Smooth muscle cell (in vitro differentiated cells): ENCODE measurements at regions not wholly inside any gene's neighbourhood (a gene's known extent, or its start where the extent isn't known, plus 50 kb on each side); places are given as distances from the start of the nearest gene placed in this dataset.
"Not testable (repeated sequence)": the region's sequence is repeated elsewhere in the genome, so short reads cannot be mapped to it uniquely, and the experiment has no call there.

Source experiments
- DNase-seq: peaks from one replicate; lab custom pipeline; 2025; ENCODE audit not compliant: unreplicated experiment; lab: John Stamatoyannopoulos, UW
- H2AFZ ChIP-seq: fragments of 200-600 bp; sonication (generic); 2 replicates; pipeline ENCODE4 v1.6.0; 2016; ENCODE audit warnings: antibody characterized with exemption, low read depth, mild to moderate bottlenecking
- H3F3A ChIP-seq: fragments of 200-600 bp; sonication (generic); 2 replicates; pipeline ENCODE4 v1.6.0; 2017; ENCODE audit warnings: antibody characterized with exemption, low read depth
- H3K27ac ChIP-seq: fragments of 200-600 bp; sonication (generic); 2 replicates; pipeline ENCODE4 v1.5.1; 2016; ENCODE audit warnings: low read depth, mild to moderate bottlenecking
- H3K27me3 ChIP-seq: fragments of 200-600 bp; sonication (generic); 2 replicates; pipeline ENCODE4 v1.6.1; 2016; ENCODE audit warnings: low read depth, mild to moderate bottlenecking
- H3K36me3 ChIP-seq: fragments of 200-600 bp; sonication (generic); 2 replicates; pipeline ENCODE4 v1.5.1; 2016; ENCODE audit warnings: low read depth
- H3K4me1 ChIP-seq: fragments of 200-600 bp; sonication (generic); 2 replicates; pipeline ENCODE4 v1.5.1; 2016; ENCODE audit warnings: low read depth
- H3K4me2 ChIP-seq: fragments of 200-600 bp; sonication (generic); 2 replicates; pipeline ENCODE4 v1.6.0; 2016; ENCODE audit warnings: mild to moderate bottlenecking
- H3K4me3 ChIP-seq: fragments of 200-600 bp; sonication (generic); 2 replicates; pipeline ENCODE4 v1.5.1; 2016; ENCODE audit warnings: mild to moderate bottlenecking
- H3K79me2 ChIP-seq: fragments of 200-600 bp; sonication (generic); 2 replicates; pipeline ENCODE4 v1.6.0; 2016; ENCODE audit warnings: low read depth, mild to moderate bottlenecking
- H3K9ac ChIP-seq: fragments of 200-600 bp; sonication (generic); 2 replicates; pipeline ENCODE4 v1.6.0; 2016; ENCODE audit warnings: low read depth
- H3K9me3 ChIP-seq: fragments of 200-600 bp; sonication (generic); replicated peaks from 2 replicates; pipeline ENCODE4 v1.5.1; 2016; ENCODE audit warnings: low read depth
- H4K20me1 ChIP-seq: fragments of 200-600 bp; sonication (generic); 2 replicates; pipeline ENCODE4 v1.6.0; 2016; ENCODE audit warnings: low read depth
- CTCF ChIP-seq: fragments of 200-600 bp; sonication (generic); IDR thresholded peaks from 2 replicates; pipeline ENCODE4 v1.5.1; 2017; ENCODE audit warnings: borderline replicate concordance, mild to moderate bottlenecking, antibody characterized with exemption; ENCODE audit not compliant: insufficient read depth, poor library complexity, severe bottlenecking
- WGBS: methylation state at CpG from one replicate; pipeline ENCODE4 v1.1.7; 2016; ENCODE audit warnings: low lambda C conversion rate; 5-methylcytosine and 5-hydroxymethylcytosine counted together

GRCh38 chr22:49701380-49702067 lies 126.1 kb downstream of the BRD1 start:
- Histone ChIP-seq H3K9me3 (no peaks in the 10 kb centered on the region), H3K27ac (no peak overlapping the region), H3K79me2 (no peaks in the 10 kb centered on the region), H3F3A (no peaks in the 10 kb centered on the region), H2AFZ (no peak overlapping the region), H3K4me3 (no peak overlapping the region), H3K27me3 (no peaks in the 10 kb centered on the region), H3K4me2 (no peak overlapping the region), H4K20me1 (no peaks in the 10 kb centered on the region), H3K9ac (no peak overlapping the region), H3K4me1 (no peaks in the 10 kb centered on the region), H3K36me3 (no peaks in the 10 kb centered on the region)
- TF ChIP-seq CTCF, result peak; percentile 48
- 86% methylated on average over 6 of the region's 6 CpGs for WGBS
- no peak for DNase-seq

- H3K27ac ChIP-seq, result no peak overlapping the region
- H3K9me3 ChIP-seq, result no peaks in the 10 kb centered on the region
- no peaks in the 10 kb centered on the region for H3K4me1 ChIP-seq
- no peak overlapping the region for H3K9ac ChIP-seq
- no peaks in the 10 kb centered on the region for H4K20me1 ChIP-seq
- H3K4me2 ChIP-seq, result no peak overlapping the region
- no peaks in the 10 kb centered on the region for H3K79me2 ChIP-seq
- no peaks in the 10 kb centered on the region for H3K27me3 ChIP-seq
- TF ChIP-seq CTCF, result no peak
- H3F3A ChIP-seq, result no peaks in the 10 kb centered on the region
- no peak overlapping the region for H3K4me3 ChIP-seq
- WGBS, result 80% methylated on average over 12 of the region's 12 CpGs
- DNase-seq, result no peak
- H2AFZ ChIP-seq, result no peak overlapping the region
- no peaks in the 10 kb centered on the region for H3K36me3 ChIP-seq
Measured at GRCh38 chr22:49699928-49700498, 127.7 kb downstream of the BRD1 start.

- H3K27ac ChIP-seq, result no peak overlapping the region
- H3K27me3 ChIP-seq, result no peaks in the 10 kb centered on the region
- no peak for TF ChIP-seq CTCF
- H2AFZ ChIP-seq, result no peak overlapping the region
- H3K4me1 ChIP-seq, result no peaks in the 10 kb centered on the region
- no peaks in the 10 kb centered on the region for H3K9me3 ChIP-seq
- no peak overlapping the region for H3K4me3 ChIP-seq
- 79% methylated on average over 10 of the region's 10 CpGs for WGBS
- no peaks in the 10 kb centered on the region for H3K36me3 ChIP-seq
- no peak for DNase-seq
- H3K9ac ChIP-seq, result no peak overlapping the region
- no peaks in the 10 kb centered on the region for H4K20me1 ChIP-seq
- H3K79me2 ChIP-seq, result no peaks in the 10 kb centered on the region
- H3K4me2 ChIP-seq, result no peak overlapping the region
- H3F3A ChIP-seq, result no peaks in the 10 kb centered on the region
Measured at GRCh38 chr22:49699476-49699875, 128.2 kb downstream of the BRD1 start.

- H3F3A ChIP-seq, H3K9me3 ChIP-seq, H2AFZ ChIP-seq, H4K20me1 ChIP-seq, H3K4me3 ChIP-seq, H3K79me2 ChIP-seq, H3K27me3 ChIP-seq, DNase-seq, H3K36me3 ChIP-seq, H3K9ac ChIP-seq, H3K27ac ChIP-seq, H3K4me1 ChIP-seq, H3K4me2 ChIP-seq: not testable (repeated sequence)
- WGBS, result 85% methylated on average over 7 of the region's 7 CpGs
Measured at GRCh38 chr22:49698616-49699015, 129.1 kb downstream of the BRD1 start.
